HepG2 (cell line): ENCODE measurements at regions not wholly inside any gene's neighbourhood (a gene's known extent, or its start where the extent isn't known, plus 50 kb on each side); places are given as distances from the start of the nearest gene placed in this dataset.
A peak's percentile ranks its signal among the peaks of the same experiment; 100 is the strongest.

Source experiments
- CEBPB ChIP-seq: IDR thresholded peaks from 2 replicates; pipeline ENCODE4 v1.6.1; 2011; ENCODE audit warnings: low read depth, low read length, improper control_type of control experiment, borderline replicate concordance
- CENPT ChIP-seq: sonication (generic); formaldehyde crosslinking; IDR thresholded peaks from 2 replicates; pipeline ENCODE4 v1.8.0; 2022; ENCODE audit warnings: low read depth, mild to moderate bottlenecking, moderate library complexity, missing genetic modification reagents
- MAF1 ChIP-seq: sonication (generic); formaldehyde crosslinking; IDR thresholded peaks from 2 replicates; pipeline ENCODE4 v1.5.0; 2020; ENCODE audit warnings: missing genetic modification reagents, borderline replicate concordance
- SMAD9 ChIP-seq: sonication (generic); formaldehyde crosslinking; IDR thresholded peaks from 2 replicates; pipeline ENCODE4 v1.5.1; 2020; ENCODE audit warnings: mild to moderate bottlenecking, missing genetic modification reagents
- U2AF2 ChIP-seq: fragments of 200-400 bp; formaldehyde crosslinking; IDR thresholded peaks from 2 replicates; pipeline ENCODE4 v1.6.1; 2017; ENCODE audit warnings: low read depth, mild to moderate bottlenecking, low read length
- ZNF235 ChIP-seq: sonication (generic); formaldehyde crosslinking; IDR thresholded peaks from 2 replicates; pipeline ENCODE4 v1.8.1; 2023; ENCODE audit warnings: mild to moderate bottlenecking, missing genetic modification reagents, borderline replicate concordance
- TF ChIP-seq, protein P1 (sequence below): sonication (generic); formaldehyde crosslinking; IDR thresholded peaks from 2 replicates; pipeline ENCODE4 v1.4.0; 2020; ENCODE audit warnings: mild to moderate bottlenecking, missing genetic modification reagents
- TF ChIP-seq, protein P2 (sequence below): sonication (generic); formaldehyde crosslinking; IDR thresholded peaks from 2 replicates; pipeline ENCODE4 v1.4.0; 2020; ENCODE audit warnings: missing genetic modification reagents, borderline replicate concordance
- TF ChIP-seq, protein P3 (sequence below): sonication (generic); formaldehyde crosslinking; IDR thresholded peaks from 2 replicates; pipeline ENCODE4 v1.5.1; 2020; ENCODE audit warnings: mild to moderate bottlenecking, missing genetic modification reagents, borderline replicate concordance

DNA sequence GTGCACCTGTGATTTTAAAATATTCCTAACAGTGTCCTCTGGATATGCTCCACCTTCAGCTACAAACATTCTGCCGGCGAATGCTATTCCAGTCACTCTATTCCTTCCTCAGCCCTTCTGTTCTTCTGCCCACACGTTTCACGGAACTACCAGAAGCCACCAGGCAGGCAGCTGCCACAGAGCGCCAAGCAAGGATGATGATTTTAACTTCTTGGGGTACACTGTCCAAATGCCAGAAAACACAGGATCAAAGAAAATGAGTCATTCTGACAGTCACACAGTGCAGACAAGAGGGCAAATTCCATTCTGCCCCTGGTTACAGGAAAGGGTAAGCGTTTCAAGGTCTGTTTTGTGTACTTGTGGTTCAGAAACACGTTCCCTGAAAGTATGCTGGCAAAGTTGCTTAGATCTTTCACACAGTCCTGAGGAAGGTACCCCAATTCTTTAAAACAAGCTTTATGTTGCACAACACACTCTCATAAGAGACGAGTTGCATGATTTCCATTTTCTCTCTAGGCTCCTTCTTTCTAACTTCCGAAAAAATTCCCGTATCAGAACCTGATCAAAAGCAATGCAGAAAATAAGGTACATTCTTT lies 508.3 kb upstream of the PKN2 start (continued):
- TF ChIP-seq MAF1 (CRISPR knock-in tag) = no peak
- TF ChIP-seq U2AF2 = no peak
- TF ChIP-seq, protein P1, sequence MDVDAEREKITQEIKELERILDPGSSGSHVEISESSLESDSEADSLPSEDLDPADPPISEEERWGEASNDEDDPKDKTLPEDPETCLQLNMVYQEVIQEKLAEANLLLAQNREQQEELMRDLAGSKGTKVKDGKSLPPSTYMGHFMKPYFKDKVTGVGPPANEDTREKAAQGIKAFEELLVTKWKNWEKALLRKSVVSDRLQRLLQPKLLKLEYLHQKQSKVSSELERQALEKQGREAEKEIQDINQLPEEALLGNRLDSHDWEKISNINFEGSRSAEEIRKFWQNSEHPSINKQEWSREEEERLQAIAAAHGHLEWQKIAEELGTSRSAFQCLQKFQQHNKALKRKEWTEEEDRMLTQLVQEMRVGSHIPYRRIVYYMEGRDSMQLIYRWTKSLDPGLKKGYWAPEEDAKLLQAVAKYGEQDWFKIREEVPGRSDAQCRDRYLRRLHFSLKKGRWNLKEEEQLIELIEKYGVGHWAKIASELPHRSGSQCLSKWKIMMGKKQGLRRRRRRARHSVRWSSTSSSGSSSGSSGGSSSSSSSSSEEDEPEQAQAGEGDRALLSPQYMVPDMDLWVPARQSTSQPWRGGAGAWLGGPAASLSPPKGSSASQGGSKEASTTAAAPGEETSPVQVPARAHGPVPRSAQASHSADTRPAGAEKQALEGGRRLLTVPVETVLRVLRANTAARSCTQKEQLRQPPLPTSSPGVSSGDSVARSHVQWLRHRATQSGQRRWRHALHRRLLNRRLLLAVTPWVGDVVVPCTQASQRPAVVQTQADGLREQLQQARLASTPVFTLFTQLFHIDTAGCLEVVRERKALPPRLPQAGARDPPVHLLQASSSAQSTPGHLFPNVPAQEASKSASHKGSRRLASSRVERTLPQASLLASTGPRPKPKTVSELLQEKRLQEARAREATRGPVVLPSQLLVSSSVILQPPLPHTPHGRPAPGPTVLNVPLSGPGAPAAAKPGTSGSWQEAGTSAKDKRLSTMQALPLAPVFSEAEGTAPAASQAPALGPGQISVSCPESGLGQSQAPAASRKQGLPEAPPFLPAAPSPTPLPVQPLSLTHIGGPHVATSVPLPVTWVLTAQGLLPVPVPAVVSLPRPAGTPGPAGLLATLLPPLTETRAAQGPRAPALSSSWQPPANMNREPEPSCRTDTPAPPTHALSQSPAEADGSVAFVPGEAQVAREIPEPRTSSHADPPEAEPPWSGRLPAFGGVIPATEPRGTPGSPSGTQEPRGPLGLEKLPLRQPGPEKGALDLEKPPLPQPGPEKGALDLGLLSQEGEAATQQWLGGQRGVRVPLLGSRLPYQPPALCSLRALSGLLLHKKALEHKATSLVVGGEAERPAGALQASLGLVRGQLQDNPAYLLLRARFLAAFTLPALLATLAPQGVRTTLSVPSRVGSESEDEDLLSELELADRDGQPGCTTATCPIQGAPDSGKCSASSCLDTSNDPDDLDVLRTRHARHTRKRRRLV = no peak
- TF ChIP-seq, protein P2, sequence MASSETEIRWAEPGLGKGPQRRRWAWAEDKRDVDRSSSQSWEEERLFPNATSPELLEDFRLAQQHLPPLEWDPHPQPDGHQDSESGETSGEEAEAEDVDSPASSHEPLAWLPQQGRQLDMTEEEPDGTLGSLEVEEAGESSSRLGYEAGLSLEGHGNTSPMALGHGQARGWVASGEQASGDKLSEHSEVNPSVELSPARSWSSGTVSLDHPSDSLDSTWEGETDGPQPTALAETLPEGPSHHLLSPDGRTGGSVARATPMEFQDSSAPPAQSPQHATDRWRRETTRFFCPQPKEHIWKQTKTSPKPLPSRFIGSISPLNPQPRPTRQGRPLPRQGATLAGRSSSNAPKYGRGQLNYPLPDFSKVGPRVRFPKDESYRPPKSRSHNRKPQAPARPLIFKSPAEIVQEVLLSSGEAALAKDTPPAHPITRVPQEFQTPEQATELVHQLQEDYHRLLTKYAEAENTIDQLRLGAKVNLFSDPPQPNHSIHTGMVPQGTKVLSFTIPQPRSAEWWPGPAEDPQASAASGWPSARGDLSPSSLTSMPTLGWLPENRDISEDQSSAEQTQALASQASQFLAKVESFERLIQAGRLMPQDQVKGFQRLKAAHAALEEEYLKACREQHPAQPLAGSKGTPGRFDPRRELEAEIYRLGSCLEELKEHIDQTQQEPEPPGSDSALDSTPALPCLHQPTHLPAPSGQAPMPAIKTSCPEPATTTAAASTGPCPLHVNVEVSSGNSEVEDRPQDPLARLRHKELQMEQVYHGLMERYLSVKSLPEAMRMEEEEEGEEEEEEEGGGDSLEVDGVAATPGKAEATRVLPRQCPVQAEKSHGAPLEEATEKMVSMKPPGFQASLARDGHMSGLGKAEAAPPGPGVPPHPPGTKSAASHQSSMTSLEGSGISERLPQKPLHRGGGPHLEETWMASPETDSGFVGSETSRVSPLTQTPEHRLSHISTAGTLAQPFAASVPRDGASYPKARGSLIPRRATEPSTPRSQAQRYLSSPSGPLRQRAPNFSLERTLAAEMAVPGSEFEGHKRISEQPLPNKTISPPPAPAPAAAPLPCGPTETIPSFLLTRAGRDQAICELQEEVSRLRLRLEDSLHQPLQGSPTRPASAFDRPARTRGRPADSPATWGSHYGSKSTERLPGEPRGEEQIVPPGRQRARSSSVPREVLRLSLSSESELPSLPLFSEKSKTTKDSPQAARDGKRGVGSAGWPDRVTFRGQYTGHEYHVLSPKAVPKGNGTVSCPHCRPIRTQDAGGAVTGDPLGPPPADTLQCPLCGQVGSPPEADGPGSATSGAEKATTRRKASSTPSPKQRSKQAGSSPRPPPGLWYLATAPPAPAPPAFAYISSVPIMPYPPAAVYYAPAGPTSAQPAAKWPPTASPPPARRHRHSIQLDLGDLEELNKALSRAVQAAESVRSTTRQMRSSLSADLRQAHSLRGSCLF (CRISPR knock-in tag) = no peak
- TF ChIP-seq SMAD9 (CRISPR knock-in tag) = no peak
- TF ChIP-seq CEBPB = peak; percentile 94
- no peak for TF ChIP-seq ZNF235 (CRISPR knock-in tag)
- no peak for TF ChIP-seq CENPT (CRISPR knock-in tag)
- TF ChIP-seq, protein P3, sequence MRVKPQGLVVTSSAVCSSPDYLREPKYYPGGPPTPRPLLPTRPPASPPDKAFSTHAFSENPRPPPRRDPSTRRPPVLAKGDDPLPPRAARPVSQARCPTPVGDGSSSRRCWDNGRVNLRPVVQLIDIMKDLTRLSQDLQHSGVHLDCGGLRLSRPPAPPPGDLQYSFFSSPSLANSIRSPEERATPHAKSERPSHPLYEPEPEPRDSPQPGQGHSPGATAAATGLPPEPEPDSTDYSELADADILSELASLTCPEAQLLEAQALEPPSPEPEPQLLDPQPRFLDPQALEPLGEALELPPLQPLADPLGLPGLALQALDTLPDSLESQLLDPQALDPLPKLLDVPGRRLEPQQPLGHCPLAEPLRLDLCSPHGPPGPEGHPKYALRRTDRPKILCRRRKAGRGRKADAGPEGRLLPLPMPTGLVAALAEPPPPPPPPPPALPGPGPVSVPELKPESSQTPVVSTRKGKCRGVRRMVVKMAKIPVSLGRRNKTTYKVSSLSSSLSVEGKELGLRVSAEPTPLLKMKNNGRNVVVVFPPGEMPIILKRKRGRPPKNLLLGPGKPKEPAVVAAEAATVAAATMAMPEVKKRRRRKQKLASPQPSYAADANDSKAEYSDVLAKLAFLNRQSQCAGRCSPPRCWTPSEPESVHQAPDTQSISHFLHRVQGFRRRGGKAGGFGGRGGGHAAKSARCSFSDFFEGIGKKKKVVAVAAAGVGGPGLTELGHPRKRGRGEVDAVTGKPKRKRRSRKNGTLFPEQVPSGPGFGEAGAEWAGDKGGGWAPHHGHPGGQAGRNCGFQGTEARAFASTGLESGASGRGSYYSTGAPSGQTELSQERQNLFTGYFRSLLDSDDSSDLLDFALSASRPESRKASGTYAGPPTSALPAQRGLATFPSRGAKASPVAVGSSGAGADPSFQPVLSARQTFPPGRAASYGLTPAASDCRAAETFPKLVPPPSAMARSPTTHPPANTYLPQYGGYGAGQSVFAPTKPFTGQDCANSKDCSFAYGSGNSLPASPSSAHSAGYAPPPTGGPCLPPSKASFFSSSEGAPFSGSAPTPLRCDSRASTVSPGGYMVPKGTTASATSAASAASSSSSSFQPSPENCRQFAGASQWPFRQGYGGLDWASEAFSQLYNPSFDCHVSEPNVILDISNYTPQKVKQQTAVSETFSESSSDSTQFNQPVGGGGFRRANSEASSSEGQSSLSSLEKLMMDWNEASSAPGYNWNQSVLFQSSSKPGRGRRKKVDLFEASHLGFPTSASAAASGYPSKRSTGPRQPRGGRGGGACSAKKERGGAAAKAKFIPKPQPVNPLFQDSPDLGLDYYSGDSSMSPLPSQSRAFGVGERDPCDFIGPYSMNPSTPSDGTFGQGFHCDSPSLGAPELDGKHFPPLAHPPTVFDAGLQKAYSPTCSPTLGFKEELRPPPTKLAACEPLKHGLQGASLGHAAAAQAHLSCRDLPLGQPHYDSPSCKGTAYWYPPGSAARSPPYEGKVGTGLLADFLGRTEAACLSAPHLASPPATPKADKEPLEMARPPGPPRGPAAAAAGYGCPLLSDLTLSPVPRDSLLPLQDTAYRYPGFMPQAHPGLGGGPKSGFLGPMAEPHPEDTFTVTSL (CRISPR knock-in tag) = peak; percentile 99
